OCI-LY7 (cell line): ENCODE measurements at regions not wholly inside any gene's neighbourhood (a gene's known extent, or its start where the extent isn't known, plus 50 kb on each side); places are given as distances from the start of the nearest gene placed in this dataset.
"Not testable (repeated sequence)": the region's sequence is repeated elsewhere in the genome, so short reads cannot be mapped to it uniquely, and the experiment has no call there.

Experiments used
- BruUV-seq: library from RNA; stranded (reverse); fragments of 400-500 nt; replicated peaks from 2 replicates; lab custom pipeline; 2021; lab: Mats Ljungman, UMichigan
- CTCF ChIA-PET: fragments of 300-600 bp; sonication (Branson Sonifier 250); formaldehyde crosslinking; loops from one replicate; lab custom pipeline; 2022; ENCODE audit warnings: antibody characterized with exemption; ENCODE audit not compliant: unreplicated experiment; lab: Charles Lee
- POLR2A ChIA-PET: fragments of 300-600 bp; sonication (Branson Sonifier 250); formaldehyde crosslinking; loops from one replicate; lab custom pipeline; 2022; ENCODE audit warnings: antibody characterized with exemption; lab: Charles Lee
- DNase-seq: peaks from one replicate; pipeline ENCODE4 v3.0.0-alpha.2; 2015; ENCODE audit warnings: low spot score
- H2AFZ ChIP-seq: fragments of 200-600 bp; sonication (generic), shearing (Covaris generic); 2 replicates; pipeline ENCODE4 v1.6.1; 2014; ENCODE audit warnings: mild to moderate bottlenecking, antibody characterized with exemption, low read length, moderate library complexity
- H3K27ac ChIP-seq: fragments of 200-600 bp; sonication (generic); 2 replicates; pipeline ENCODE4 v1.5.1; 2014; ENCODE audit warnings: mixed run types, low read depth, mild to moderate bottlenecking, moderate library complexity, low read length, inconsistent platforms; ENCODE audit not compliant: poor library complexity, severe bottlenecking
- H3K36me3 ChIP-seq: fragments of 200-600 bp; sonication (generic); 2 replicates; pipeline ENCODE4 v1.6.1; 2014; ENCODE audit warnings: mild to moderate bottlenecking, antibody characterized with exemption, low read length, moderate library complexity, mixed read lengths; ENCODE audit not compliant: insufficient read depth
- H3K4me1 ChIP-seq: fragments of 200-600 bp; sonication (generic); 2 replicates; pipeline ENCODE4 v1.5.1; 2014; ENCODE audit warnings: mild to moderate bottlenecking, low read length; ENCODE audit not compliant: insufficient read depth, poor library complexity, severe bottlenecking
- H3K4me2 ChIP-seq: fragments of 200-600 bp; sonication (generic); 2 replicates; pipeline ENCODE4 v1.6.1; 2014; ENCODE audit warnings: mild to moderate bottlenecking, low read length
- H3K4me3 ChIP-seq: fragments of 200-600 bp; sonication (generic); 2 replicates; pipeline ENCODE4 v1.5.1; 2014; ENCODE audit warnings: mild to moderate bottlenecking, low read depth, low read length; ENCODE audit not compliant: poor library complexity, severe bottlenecking
- H3K79me2 ChIP-seq: fragments of 200-600 bp; sonication (generic); 2 replicates; pipeline ENCODE4 v1.6.1; 2016; ENCODE audit warnings: low read depth, mild to moderate bottlenecking, low read length, moderate library complexity, mixed read lengths; ENCODE audit not compliant: insufficient read depth
- H3K9me2 ChIP-seq: fragments of 200-600 bp; sonication (generic); 2 replicates; pipeline ENCODE4 v1.6.1; 2016; ENCODE audit warnings: mild to moderate bottlenecking, low read length, mixed read lengths; ENCODE audit not compliant: insufficient read depth
- H3K9me3 ChIP-seq: fragments of 200-600 bp; sonication (generic); 2 replicates; pipeline ENCODE4 v1.6.1; 2014; ENCODE audit warnings: mild to moderate bottlenecking, mixed run types, low read length, mixed read lengths
- H4K20me1 ChIP-seq: fragments of 200-600 bp; sonication (generic); 2 replicates; pipeline ENCODE4 v1.6.1; 2014; ENCODE audit warnings: mild to moderate bottlenecking, antibody characterized with exemption, low read length, moderate library complexity, mixed read lengths; ENCODE audit not compliant: insufficient read depth
- CTCF ChIP-seq: fragments of 200-600 bp; sonication (generic); conservative IDR thresholded peaks from 2 replicates; pipeline ENCODE4 v1.5.1; 2014; ENCODE audit warnings: mild to moderate bottlenecking, antibody characterized with exemption, low read length, moderate library complexity, mixed read lengths
- EZH2phosphoT487 ChIP-seq: fragments of 200-600 bp; sonication (generic); IDR thresholded peaks from 2 replicates; pipeline ENCODE4 v1.6.1; 2018; ENCODE audit warnings: low read depth, borderline replicate concordance, mild to moderate bottlenecking, mixed run types, antibody characterized with exemption, low read length, moderate library complexity, mixed read lengths
- intact Hi-C: fragments of 100-400 bp; cut with micrococcal nuclease; formaldehyde crosslinking; loops from one replicate; pipeline ENCODE4 v1.10.0; 2022; ENCODE audit not compliant: unreplicated experiment

GRCh38 chr22:27253108-27253902 is 548.3 kb downstream of the MN1 start:
- CTCF ChIA-PET = no interaction called here
- H3K4me2 ChIP-seq = no peak overlapping the region
- H3K4me1 ChIP-seq = no peaks in the 10 kb centered on the region
- no peaks in the 10 kb centered on the region for H4K20me1 ChIP-seq
- BruUV-seq = no TSS peak
- POLR2A ChIA-PET = no interaction called here
- H3K36me3 ChIP-seq = no peaks in the 10 kb centered on the region
- no peak for DNase-seq
- peaks cover 13% of the 10 kb centered on the region for H3K9me3 ChIP-seq
- no peak overlapping the region for H3K4me3 ChIP-seq
- H3K27ac ChIP-seq = no peak overlapping the region
- intact Hi-C loops = no loop called here
- TF ChIP-seq CTCF (no peak), EZH2phosphoT487 (no peak)
- H2AFZ ChIP-seq = no peak overlapping the region
- H3K79me2 ChIP-seq = no peaks in the 10 kb centered on the region
- no peaks in the 10 kb centered on the region for H3K9me2 ChIP-seq

- H3K36me3 ChIP-seq, H4K20me1 ChIP-seq, H3K4me1 ChIP-seq, DNase-seq, H3K4me2 ChIP-seq, CTCF ChIA-PET, intact Hi-C loops, H3K27ac ChIP-seq, H3K9me2 ChIP-seq, H3K4me3 ChIP-seq, H2AFZ ChIP-seq, POLR2A ChIA-PET, BruUV-seq, H3K79me2 ChIP-seq: not testable (repeated sequence)
- H3K9me3 ChIP-seq = peaks cover 13% of the 10 kb centered on the region
These were observed 547.5 kb downstream of the MN1 start for GRCh38 chr22:27254063-27254462.

GRCh38 chr22:27255580-27255979 is 546.0 kb downstream of the MN1 start:
- H3K9me2 ChIP-seq = no peaks in the 10 kb centered on the region
- TF ChIP-seq EZH2phosphoT487 = no peak
- TF ChIP-seq CTCF = no peak
- H3K4me2 ChIP-seq = no peak overlapping the region
- H3K79me2 ChIP-seq = no peaks in the 10 kb centered on the region
- H3K36me3 ChIP-seq = no peaks in the 10 kb centered on the region
- POLR2A ChIA-PET = no interaction called here
- no peak overlapping the region for H3K4me3 ChIP-seq
- no peaks in the 10 kb centered on the region for H4K20me1 ChIP-seq
- H2AFZ ChIP-seq = no peak overlapping the region
- no peak overlapping the region for H3K27ac ChIP-seq
- H3K4me1 ChIP-seq = peaks cover 5% of the 10 kb centered on the region
- BruUV-seq = no TSS peak
- no peak for DNase-seq
- CTCF ChIA-PET = no interaction called here
- intact Hi-C loops = no loop called here
- H3K9me3 ChIP-seq = peaks cover 13% of the 10 kb centered on the region
